ENCODE measurements at regions not wholly inside any gene's neighbourhood (a gene's known extent, or its start where the extent isn't known, plus 50 kb on each side); places are given as distances from the start of the nearest gene placed in this dataset.

DNA sequence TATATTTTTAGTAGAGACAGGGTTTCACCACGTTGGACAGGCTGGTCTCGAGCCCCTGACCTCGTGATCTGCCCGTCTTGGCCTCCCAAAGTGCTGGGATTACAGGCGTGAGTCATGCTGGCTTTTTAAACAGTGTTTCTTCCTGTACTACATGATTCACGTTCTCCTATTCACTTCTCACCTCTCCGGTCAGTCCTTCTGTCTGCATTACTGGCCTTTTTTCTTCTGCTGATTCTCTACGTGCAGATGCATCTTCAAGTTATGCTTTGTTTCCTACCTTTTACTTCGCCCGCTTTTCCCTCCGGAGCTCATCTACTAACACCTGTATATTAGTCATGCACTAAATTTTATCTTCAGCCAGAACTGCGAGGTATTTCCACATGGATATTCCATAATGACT, 296.2 kb upstream of the FLRT2 start:
- Histone ChIP-seq H4K20me1 (ENCODE audit: insufficient read depth, low read length) (no peaks in the 10 kb centered on the region), H3K4me2 (replicated peaks; ENCODE audit: extremely low read depth, low read length, poor library complexity, severe bottlenecking) (no peak overlapping the region), H3K79me2 (ENCODE audit: insufficient read depth, low read length) (no peaks in the 10 kb centered on the region), H3K27ac (ENCODE audit: low read depth in 1 of 2, low read length in 2 of 2) (no peak overlapping the region), H3K4me3 (replicated peaks in 1 of 3; ENCODE audit: low read depth in 2 of 3, low read length in 3 of 3) (no peak overlapping the region), H2AFZ (ENCODE audit: insufficient read depth, low read depth, low read length, poor library complexity, severe bottlenecking) (no peak overlapping the region), H3K4me1 (ENCODE audit: control insufficient read depth in 1 of 2, insufficient read depth in 2 of 2, low read length in 2 of 2) (no peaks in the 10 kb centered on the region), H3K36me3 (replicated peaks in 1 of 2; ENCODE audit: control insufficient read depth in 1 of 2, insufficient read depth in 2 of 2, low read length in 2 of 2) (no peaks in the 10 kb centered on the region), H3K9me3 (replicated peaks in 1 of 2; ENCODE audit: control insufficient read depth in 1 of 2, insufficient read depth in 1 of 2, low read length in 2 of 2) (no peaks in the 10 kb centered on the region), H3K9ac (ENCODE audit: insufficient read depth, low read length, poor library complexity, severe bottlenecking) (no peak overlapping the region), H3K27me3 (ENCODE audit: control insufficient read depth in 2 of 2, insufficient read depth in 2 of 2, low read length in 2 of 2) (no peaks in the 10 kb centered on the region)
- 92% methylated on average over 12 of the region's 12 CpGs for WGBS (ENCODE audit: insufficient coverage)
- no peaks in the 10 kb centered on the region for H3K4me1 Mint-ChIP-seq
- no peak overlapping the region for H3K27ac Mint-ChIP-seq
- H3K27me3 Mint-ChIP-seq (ENCODE audit: low read depth in 3 of 3), result no peaks in the 10 kb centered on the region
- TF ChIP-seq, protein P1, sequence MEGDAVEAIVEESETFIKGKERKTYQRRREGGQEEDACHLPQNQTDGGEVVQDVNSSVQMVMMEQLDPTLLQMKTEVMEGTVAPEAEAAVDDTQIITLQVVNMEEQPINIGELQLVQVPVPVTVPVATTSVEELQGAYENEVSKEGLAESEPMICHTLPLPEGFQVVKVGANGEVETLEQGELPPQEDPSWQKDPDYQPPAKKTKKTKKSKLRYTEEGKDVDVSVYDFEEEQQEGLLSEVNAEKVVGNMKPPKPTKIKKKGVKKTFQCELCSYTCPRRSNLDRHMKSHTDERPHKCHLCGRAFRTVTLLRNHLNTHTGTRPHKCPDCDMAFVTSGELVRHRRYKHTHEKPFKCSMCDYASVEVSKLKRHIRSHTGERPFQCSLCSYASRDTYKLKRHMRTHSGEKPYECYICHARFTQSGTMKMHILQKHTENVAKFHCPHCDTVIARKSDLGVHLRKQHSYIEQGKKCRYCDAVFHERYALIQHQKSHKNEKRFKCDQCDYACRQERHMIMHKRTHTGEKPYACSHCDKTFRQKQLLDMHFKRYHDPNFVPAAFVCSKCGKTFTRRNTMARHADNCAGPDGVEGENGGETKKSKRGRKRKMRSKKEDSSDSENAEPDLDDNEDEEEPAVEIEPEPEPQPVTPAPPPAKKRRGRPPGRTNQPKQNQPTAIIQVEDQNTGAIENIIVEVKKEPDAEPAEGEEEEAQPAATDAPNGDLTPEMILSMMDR (IDR thresholded peaks at IDR 0.05), result no peak
- intact Hi-C loops (cut with micrococcal nuclease), result no loop called here
- no peaks in the 10 kb centered on the region for H3K36me3 Mint-ChIP-seq
- no peak overlapping the region for H3K4me3 Mint-ChIP-seq
- peaks cover 6 to 15% (median 10%) of the 10 kb centered on the region in 7 donors for H3K9me3 Mint-ChIP-seq
- DNase-seq, result no peak

- no peak overlapping the region for H3K4me3 Mint-ChIP-seq
- H3K27me3 Mint-ChIP-seq (ENCODE audit: low read depth in 3 of 3), result no peaks in the 10 kb centered on the region
- no peak overlapping the region for H3K4me3 ChIP-seq (replicated peaks in 1 of 3; ENCODE audit: low read depth in 2 of 3, low read length in 3 of 3)
- H2AFZ ChIP-seq (ENCODE audit: insufficient read depth, low read depth, low read length, poor library complexity, severe bottlenecking), result no peak overlapping the region
- no peaks in the 10 kb centered on the region for H3K36me3 ChIP-seq (replicated peaks in 1 of 2; ENCODE audit: control insufficient read depth in 1 of 2, insufficient read depth in 2 of 2, low read length in 2 of 2)
- no peak for DNase-seq
- no peaks in the 10 kb centered on the region for H4K20me1 ChIP-seq (ENCODE audit: insufficient read depth, low read length)
- H3K27me3 ChIP-seq (ENCODE audit: control insufficient read depth in 2 of 2, insufficient read depth in 2 of 2, low read length in 2 of 2), result no peaks in the 10 kb centered on the region
- no peak overlapping the region for H3K4me2 ChIP-seq (replicated peaks; ENCODE audit: extremely low read depth, low read length, poor library complexity, severe bottlenecking)
- no peak overlapping the region for H3K27ac ChIP-seq (ENCODE audit: low read depth in 1 of 2, low read length in 2 of 2)
- no peak overlapping the region for H3K9ac ChIP-seq (ENCODE audit: insufficient read depth, low read length, poor library complexity, severe bottlenecking)
- intact Hi-C loops (cut with micrococcal nuclease), result no loop called here
- H3K9me3 Mint-ChIP-seq, result peaks cover 6 to 15% (median 10%) of the 10 kb centered on the region in 7 donors
- no peaks in the 10 kb centered on the region for H3K9me3 ChIP-seq (replicated peaks in 1 of 2; ENCODE audit: control insufficient read depth in 1 of 2, insufficient read depth in 1 of 2, low read length in 2 of 2)
- H3K4me1 Mint-ChIP-seq, result no peaks in the 10 kb centered on the region
- 92% methylated on average over 8 of the region's 10 CpGs for WGBS (ENCODE audit: insufficient coverage)
- TF ChIP-seq, protein P1 (IDR thresholded peaks at IDR 0.05), result no peak
- no peaks in the 10 kb centered on the region for H3K4me1 ChIP-seq (ENCODE audit: control insufficient read depth in 1 of 2, insufficient read depth in 2 of 2, low read length in 2 of 2)
- H3K36me3 Mint-ChIP-seq, result no peaks in the 10 kb centered on the region
- no peak overlapping the region for H3K27ac Mint-ChIP-seq
- H3K79me2 ChIP-seq (ENCODE audit: insufficient read depth, low read length), result no peaks in the 10 kb centered on the region
Observed at GRCh38 chr14:85234156-85235025, 295.6 kb upstream of the FLRT2 start.

Data from CD14-positive monocyte (primary cell).